Duodenal mucosa (tissue), 2 donors: ENCODE measurements at regions not wholly inside any gene's neighbourhood (a gene's known extent, or its start where the extent isn't known, plus 50 kb on each side); places are given as distances from the start of the nearest gene placed in this dataset.
"Not testable (repeated sequence)": the region's sequence is repeated elsewhere in the genome, so short reads cannot be mapped to it uniquely, and the experiment has no call there.

ENCODE experiments used
- H3K27ac ChIP-seq: one replicate; pipeline ENCODE4 v1.7.0; 2013; ENCODE audit warnings: low read depth, low read length
- H3K27me3 ChIP-seq, 2 donors: one replicate each; pipeline ENCODE4 v1.7.0; 2013; ENCODE audit warnings: low read length in 2 of 2, control low read depth in 1 of 2; ENCODE audit not compliant: insufficient read depth in 2 of 2, control insufficient read depth in 1 of 2
- H3K36me3 ChIP-seq, 2 donors: one replicate each; pipeline ENCODE4 v1.7.0; 2013; ENCODE audit warnings: low read length in 2 of 2, control low read depth in 1 of 2; ENCODE audit not compliant: insufficient read depth in 2 of 2, control insufficient read depth in 1 of 2
- H3K4me1 ChIP-seq, 2 donors: one replicate each; pipeline ENCODE4 v1.7.0; 2013; ENCODE audit warnings: low read length in 2 of 2, control low read depth in 1 of 2; ENCODE audit not compliant: insufficient read depth in 2 of 2, control insufficient read depth in 1 of 2
- H3K4me3 ChIP-seq, 2 donors: one replicate each; pipeline ENCODE4 v1.7.0; 2013; ENCODE audit warnings: low read length in 2 of 2, low read depth in 1 of 2
- H3K9ac ChIP-seq, 2 donors: one replicate each; pipeline ENCODE4 v1.7.0; 2013; ENCODE audit warnings: low read length in 2 of 2, low read depth in 1 of 2
- H3K9me3 ChIP-seq, 2 donors: one replicate each; pipeline ENCODE4 v1.7.0; 2013; ENCODE audit warnings: low read length in 2 of 2, control low read depth in 1 of 2; ENCODE audit not compliant: control insufficient read depth in 1 of 2

GRCh38 chr4:97270051-97270450 lies 873.2 kb downstream of the STPG2 start:
- no peaks in the 10 kb centered on the region for H3K4me1 ChIP-seq
- no peaks in the 10 kb centered on the region for H3K27me3 ChIP-seq
- H3K9me3 ChIP-seq = no peaks in the 10 kb centered on the region
- no peak overlapping the region for H3K9ac ChIP-seq
- no peak overlapping the region for H3K4me3 ChIP-seq
- H3K36me3 ChIP-seq = no peaks in the 10 kb centered on the region
- H3K27ac ChIP-seq = no peak overlapping the region

DNA sequence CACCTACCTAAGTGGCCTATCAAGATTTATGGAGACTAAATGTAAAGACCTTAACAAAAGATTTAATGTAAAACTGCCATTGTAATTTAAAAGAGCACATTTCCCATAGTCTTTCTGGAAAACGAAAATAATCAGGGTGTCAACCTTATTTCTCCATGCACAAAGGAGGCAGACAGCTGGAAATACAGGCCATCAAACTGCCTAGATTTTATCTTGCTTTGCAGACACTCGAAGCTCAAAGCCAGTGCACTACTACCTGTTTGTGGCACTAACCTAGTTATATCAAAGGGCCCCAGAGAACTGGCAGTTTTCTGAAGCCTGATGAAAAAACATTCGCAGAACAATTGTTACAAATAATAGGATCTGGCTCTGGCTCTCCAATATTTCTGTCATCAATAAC lies 863.9 kb downstream of the STPG2 start:
- Histone ChIP-seq H3K9me3 (no peaks in the 10 kb centered on the region), H3K4me1 (no peaks in the 10 kb centered on the region)

GRCh38 chr4:97300561-97300960 lies 842.7 kb downstream of the STPG2 start:
- Histone ChIP-seq H3K4me1 (no peaks in the 10 kb centered on the region), H3K27me3 (no peaks in the 10 kb centered on the region), H3K36me3 (no peaks in the 10 kb centered on the region), H3K9me3 (peaks cover 8 to 9% of the 10 kb centered on the region in 2 donors), H3K27ac (no peak overlapping the region), H3K4me3 (no peak overlapping the region), H3K9ac (no peak overlapping the region)

More for the DNA sequence above, 863.9 kb downstream of the STPG2 start:
- no peak overlapping the region for H3K4me3 ChIP-seq
- H3K9ac ChIP-seq = no peak overlapping the region
- H3K36me3 ChIP-seq = no peaks in the 10 kb centered on the region
- H3K27ac ChIP-seq = no peak overlapping the region
- H3K27me3 ChIP-seq = no peaks in the 10 kb centered on the region

- Histone ChIP-seq H3K4me3 (no peak overlapping the region), H3K27ac (no peak overlapping the region), H3K4me1 (no peaks in the 10 kb centered on the region), H3K9me3 (peaks cover 3 to 4% of the 10 kb centered on the region in 2 donors), H3K27me3 (no peaks in the 10 kb centered on the region), H3K36me3 (no peaks in the 10 kb centered on the region), H3K9ac (no peak overlapping the region)
Observed at GRCh38 chr4:97305351-97305750, 837.9 kb downstream of the STPG2 start.

DNA sequence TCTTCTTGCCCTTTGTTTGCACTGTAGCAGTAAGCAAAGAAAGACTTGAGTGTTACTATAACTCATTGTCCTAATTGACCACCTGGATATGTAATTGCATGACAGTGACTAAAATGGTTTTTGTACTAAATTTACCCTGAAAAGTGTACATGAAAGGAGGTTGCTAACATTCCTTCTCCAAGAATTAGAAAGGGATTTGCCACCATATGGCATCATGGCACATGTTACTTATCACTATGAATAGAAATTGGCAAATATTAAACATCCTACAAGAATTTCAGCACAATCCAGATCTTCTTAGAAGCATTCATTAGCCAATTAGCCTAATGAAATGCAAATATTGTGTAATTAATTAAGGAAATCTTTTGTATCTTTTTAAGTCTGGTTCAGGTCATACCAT lies 834.2 kb downstream of the STPG2 start:
- no peak overlapping the region for H3K27ac ChIP-seq
- no peaks in the 10 kb centered on the region for H3K9me3 ChIP-seq
- no peak overlapping the region for H3K9ac ChIP-seq
- H3K4me1 ChIP-seq = no peaks in the 10 kb centered on the region
- no peak overlapping the region for H3K4me3 ChIP-seq
- no peaks in the 10 kb centered on the region for H3K36me3 ChIP-seq
- H3K27me3 ChIP-seq = no peaks in the 10 kb centered on the region

- Histone ChIP-seq H3K27me3 (no peaks in the 10 kb centered on the region), H3K27ac (no peak overlapping the region), H3K4me1 (no peaks in the 10 kb centered on the region), H3K36me3 (no peaks in the 10 kb centered on the region), H3K9ac (no peak overlapping the region), H3K9me3 (no peaks in the 10 kb centered on the region), H3K4me3 (no peak overlapping the region)
Observed at GRCh38 chr4:97317201-97317600, 826.1 kb downstream of the STPG2 start.

GRCh38 chr4:97317671-97318070 lies 825.6 kb downstream of the STPG2 start:
- no peaks in the 10 kb centered on the region for H3K4me1 ChIP-seq
- no peaks in the 10 kb centered on the region for H3K27me3 ChIP-seq
- H3K4me3 ChIP-seq = no peak overlapping the region
- no peaks in the 10 kb centered on the region for H3K36me3 ChIP-seq
- no peaks in the 10 kb centered on the region for H3K9me3 ChIP-seq
- no peak overlapping the region for H3K9ac ChIP-seq
- H3K27ac ChIP-seq = no peak overlapping the region

- H3K27me3 ChIP-seq, H3K4me1 ChIP-seq, H3K36me3 ChIP-seq, H3K9me3 ChIP-seq, H3K27ac ChIP-seq, H3K9ac ChIP-seq, H3K4me3 ChIP-seq: not testable (repeated sequence)
Observed at GRCh38 chr4:97325751-97326150, 817.5 kb downstream of the STPG2 start.

GRCh38 chr4:97330917-97331316 lies 812.4 kb downstream of the STPG2 start:
- Histone ChIP-seq H3K9me3 (no peaks in the 10 kb centered on the region), H3K27me3 (no peaks in the 10 kb centered on the region), H3K4me3 (no peak overlapping the region), H3K36me3 (no peaks in the 10 kb centered on the region), H3K4me1 (no peaks in the 10 kb centered on the region), H3K9ac (no peak overlapping the region), H3K27ac (no peak overlapping the region)

DNA sequence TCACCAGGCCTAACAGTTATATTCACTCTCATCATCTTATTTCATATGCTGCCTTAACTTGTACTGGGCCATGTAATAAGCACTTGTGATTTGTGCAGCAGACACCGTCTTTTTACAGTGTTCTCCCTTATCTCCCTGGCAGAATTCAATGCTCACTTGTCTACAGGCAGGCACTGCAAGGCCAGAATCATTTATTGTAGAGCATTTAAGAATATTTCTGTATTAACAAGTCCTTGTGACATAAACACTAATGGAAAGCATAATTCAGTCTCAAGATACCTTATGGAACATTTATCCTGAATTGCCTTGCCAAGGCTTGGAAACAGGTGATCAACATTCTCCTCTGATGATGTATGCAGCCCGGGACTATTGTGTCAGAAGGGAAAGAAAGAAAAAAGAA lies 808.9 kb downstream of the STPG2 start:
- Histone ChIP-seq H3K27ac (no peak overlapping the region), H3K27me3 (no peaks in the 10 kb centered on the region), H3K4me1 (no peaks in the 10 kb centered on the region), H3K36me3 (no peaks in the 10 kb centered on the region), H3K9me3 (peaks cover 4 to 8% of the 10 kb centered on the region in 2 donors), H3K9ac (no peak overlapping the region), H3K4me3 (no peak overlapping the region)
